ENCODE measurements at regions not wholly inside any gene's neighbourhood (a gene's known extent, or its start where the extent isn't known, plus 50 kb on each side); places are given as distances from the start of the nearest gene placed in this dataset.

DNA sequence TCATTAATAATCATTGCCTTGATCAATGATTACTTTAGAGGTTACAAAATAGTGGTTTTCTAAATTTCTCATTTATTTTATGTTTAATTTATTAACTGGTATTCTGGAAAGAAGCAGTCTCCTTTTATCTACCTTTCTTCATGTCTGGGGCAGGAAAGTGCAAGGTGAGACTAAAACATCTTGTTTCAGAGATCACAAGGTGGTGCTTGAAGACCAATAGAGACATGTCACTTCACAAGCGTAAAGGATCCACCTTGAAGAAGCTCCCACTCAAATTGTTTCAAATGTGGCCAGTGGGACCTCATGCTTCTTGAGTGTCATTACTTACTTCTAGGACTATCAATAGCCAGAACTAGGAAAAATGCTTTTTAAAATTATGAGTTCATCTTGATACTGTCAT, 1568.7 kb downstream of the RPA4 start:
- Histone ChIP-seq H3K36me3 (replicated peaks; ENCODE audit: low read depth, low read length) (no peaks in the 10 kb centered on the region), H3K4me2 (ENCODE audit: low read length) (no peak overlapping the region), H3K9me3 (ENCODE audit: insufficient read depth, low read length) (no peaks in the 10 kb centered on the region), H3K79me2 (ENCODE audit: low read length) (no peaks in the 10 kb centered on the region), H3K4me1 (ENCODE audit: low read length) (no peaks in the 10 kb centered on the region), H4K20me1 (ENCODE audit: insufficient read depth, low read length) (no peaks in the 10 kb centered on the region), H3K27ac (ENCODE audit: low read length) (no peak overlapping the region), H3K4me3 (ENCODE audit: low read length) (no peak overlapping the region), H3K9ac (ENCODE audit: low read length) (no peak overlapping the region), H2AFZ (ENCODE audit: low read depth, low read length) (no peak overlapping the region), H3K27me3 (ENCODE audit: low read depth, low read length) (no peaks in the 10 kb centered on the region)
- no peak for TF ChIP-seq EZH2phosphoT487 (IDR thresholded peaks at IDR 0.05; ENCODE audit: low read depth)
- TF ChIP-seq, protein P1, sequence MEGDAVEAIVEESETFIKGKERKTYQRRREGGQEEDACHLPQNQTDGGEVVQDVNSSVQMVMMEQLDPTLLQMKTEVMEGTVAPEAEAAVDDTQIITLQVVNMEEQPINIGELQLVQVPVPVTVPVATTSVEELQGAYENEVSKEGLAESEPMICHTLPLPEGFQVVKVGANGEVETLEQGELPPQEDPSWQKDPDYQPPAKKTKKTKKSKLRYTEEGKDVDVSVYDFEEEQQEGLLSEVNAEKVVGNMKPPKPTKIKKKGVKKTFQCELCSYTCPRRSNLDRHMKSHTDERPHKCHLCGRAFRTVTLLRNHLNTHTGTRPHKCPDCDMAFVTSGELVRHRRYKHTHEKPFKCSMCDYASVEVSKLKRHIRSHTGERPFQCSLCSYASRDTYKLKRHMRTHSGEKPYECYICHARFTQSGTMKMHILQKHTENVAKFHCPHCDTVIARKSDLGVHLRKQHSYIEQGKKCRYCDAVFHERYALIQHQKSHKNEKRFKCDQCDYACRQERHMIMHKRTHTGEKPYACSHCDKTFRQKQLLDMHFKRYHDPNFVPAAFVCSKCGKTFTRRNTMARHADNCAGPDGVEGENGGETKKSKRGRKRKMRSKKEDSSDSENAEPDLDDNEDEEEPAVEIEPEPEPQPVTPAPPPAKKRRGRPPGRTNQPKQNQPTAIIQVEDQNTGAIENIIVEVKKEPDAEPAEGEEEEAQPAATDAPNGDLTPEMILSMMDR (IDR thresholded peaks at IDR 0.05; ENCODE audit: low read depth, low read length): no peak

DNA sequence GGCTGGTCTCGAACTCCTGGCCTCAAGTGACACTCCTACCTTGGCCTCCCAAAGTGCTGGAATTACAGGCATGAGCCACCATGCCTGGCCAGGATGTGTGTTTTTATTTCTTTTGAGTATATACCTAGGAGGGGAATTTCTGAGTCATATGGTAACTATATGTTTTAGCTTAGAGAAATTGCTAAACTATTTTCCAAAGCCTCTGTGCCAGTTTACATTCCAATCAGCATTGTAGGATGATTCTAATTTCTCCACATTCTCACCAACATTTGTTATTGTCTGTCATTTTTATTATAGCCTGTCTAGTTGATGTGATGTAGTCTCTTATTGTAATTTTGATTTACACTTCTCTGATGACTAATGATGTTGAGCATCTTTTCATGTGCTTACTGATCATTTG, 1576.0 kb downstream of the RPA4 start:
- H3K36me3 ChIP-seq (replicated peaks; ENCODE audit: low read depth, low read length): no peaks in the 10 kb centered on the region
- H3K27ac ChIP-seq (ENCODE audit: low read length): no peak overlapping the region
- H3K4me2 ChIP-seq (ENCODE audit: low read length): no peak overlapping the region
- H3K9me3 ChIP-seq (ENCODE audit: insufficient read depth, low read length): no peaks in the 10 kb centered on the region
- no peaks in the 10 kb centered on the region for H3K27me3 ChIP-seq (ENCODE audit: low read depth, low read length)
- H3K9ac ChIP-seq (ENCODE audit: low read length): no peak overlapping the region
- no peaks in the 10 kb centered on the region for H3K4me1 ChIP-seq (ENCODE audit: low read length)
- no peaks in the 10 kb centered on the region for H3K79me2 ChIP-seq (ENCODE audit: low read length)
- TF ChIP-seq EZH2phosphoT487 (IDR thresholded peaks at IDR 0.05; ENCODE audit: low read depth): no peak
- TF ChIP-seq, protein P1 (IDR thresholded peaks at IDR 0.05; ENCODE audit: low read depth, low read length): no peak
- H2AFZ ChIP-seq (ENCODE audit: low read depth, low read length): no peak overlapping the region
- H3K4me3 ChIP-seq (ENCODE audit: low read length): no peak overlapping the region
- H4K20me1 ChIP-seq (ENCODE audit: insufficient read depth, low read length): no peaks in the 10 kb centered on the region

DNA sequence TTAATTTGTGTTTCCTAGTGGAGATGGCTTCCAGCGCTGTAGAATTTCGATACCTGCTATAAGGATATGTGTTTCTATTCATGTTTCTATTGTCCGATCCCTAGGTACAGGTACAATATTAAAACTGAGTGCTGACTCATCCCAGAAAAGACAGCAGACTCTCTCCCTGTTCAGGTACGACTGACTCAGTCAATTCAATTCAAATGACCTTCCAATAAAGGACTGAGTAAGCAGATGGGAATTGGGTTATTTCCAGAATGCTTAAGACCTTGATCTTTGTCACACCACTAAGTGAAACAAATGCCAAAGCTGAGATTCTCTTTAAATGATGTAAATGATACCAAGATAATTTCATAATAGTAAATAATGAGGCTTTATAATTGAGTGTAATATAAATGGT, 1596.9 kb downstream of the RPA4 start:
- no peak overlapping the region for H3K9ac ChIP-seq (ENCODE audit: low read length)
- no peaks in the 10 kb centered on the region for H3K27me3 ChIP-seq (ENCODE audit: low read depth, low read length)
- H3K36me3 ChIP-seq (replicated peaks; ENCODE audit: low read depth, low read length): no peaks in the 10 kb centered on the region

DNA sequence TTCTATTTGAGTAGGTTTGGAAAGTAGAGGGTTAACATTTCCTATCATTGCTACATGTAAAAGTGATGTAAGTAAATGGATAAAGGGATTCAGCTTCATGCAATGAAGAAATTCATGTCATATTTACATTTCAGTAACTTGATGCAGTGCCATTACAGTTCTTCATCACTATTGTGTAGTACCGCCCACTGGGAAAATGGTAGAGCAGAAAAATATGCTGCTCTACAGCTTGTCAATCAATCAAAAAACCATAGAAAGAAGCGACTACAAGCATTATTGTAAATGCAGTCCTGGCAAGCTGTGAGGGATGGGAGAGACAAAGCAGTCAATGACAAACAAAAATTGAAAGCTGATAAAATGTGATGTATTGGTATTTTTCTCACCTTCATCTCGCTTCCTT, 1597.9 kb downstream of the RPA4 start:
- no peak overlapping the region for H3K4me3 ChIP-seq (ENCODE audit: low read length)
- H3K36me3 ChIP-seq (replicated peaks; ENCODE audit: low read depth, low read length): no peaks in the 10 kb centered on the region
- H3K4me1 ChIP-seq (ENCODE audit: low read length): no peaks in the 10 kb centered on the region
- TF ChIP-seq, protein P1 (IDR thresholded peaks at IDR 0.05; ENCODE audit: low read depth, low read length): no peak
- no peak for TF ChIP-seq EZH2phosphoT487 (IDR thresholded peaks at IDR 0.05; ENCODE audit: low read depth)
- H3K9ac ChIP-seq (ENCODE audit: low read length): no peak overlapping the region
- no peaks in the 10 kb centered on the region for H4K20me1 ChIP-seq (ENCODE audit: insufficient read depth, low read length)
- H3K4me2 ChIP-seq (ENCODE audit: low read length): no peak overlapping the region
- H2AFZ ChIP-seq (ENCODE audit: low read depth, low read length): no peak overlapping the region
- no peaks in the 10 kb centered on the region for H3K9me3 ChIP-seq (ENCODE audit: insufficient read depth, low read length)
- no peak overlapping the region for H3K27ac ChIP-seq (ENCODE audit: low read length)
- H3K27me3 ChIP-seq (ENCODE audit: low read depth, low read length): no peaks in the 10 kb centered on the region
- H3K79me2 ChIP-seq (ENCODE audit: low read length): no peaks in the 10 kb centered on the region

More for the DNA sequence above, 1596.9 kb downstream of the RPA4 start:
- Histone ChIP-seq H3K4me1 (ENCODE audit: low read length) (no peaks in the 10 kb centered on the region), H3K4me3 (ENCODE audit: low read length) (no peak overlapping the region), H3K79me2 (ENCODE audit: low read length) (no peaks in the 10 kb centered on the region), H2AFZ (ENCODE audit: low read depth, low read length) (no peak overlapping the region), H3K27ac (ENCODE audit: low read length) (no peak overlapping the region), H4K20me1 (ENCODE audit: insufficient read depth, low read length) (no peaks in the 10 kb centered on the region), H3K4me2 (ENCODE audit: low read length) (no peak overlapping the region), H3K9me3 (ENCODE audit: insufficient read depth, low read length) (no peaks in the 10 kb centered on the region)
- TF ChIP-seq, protein P1 (IDR thresholded peaks at IDR 0.05; ENCODE audit: low read depth, low read length): no peak
- no peak for TF ChIP-seq EZH2phosphoT487 (IDR thresholded peaks at IDR 0.05; ENCODE audit: low read depth)

All from OCI-LY3 (cell line).